OCI-LY1 (cell line): ENCODE measurements at regions not wholly inside any gene's neighbourhood (a gene's known extent, or its start where the extent isn't known, plus 50 kb on each side); places are given as distances from the start of the nearest gene placed in this dataset.

Experiments used
- H2AFZ ChIP-seq: fragments of 200-600 bp; sonication (generic), shearing (Covaris generic); 2 replicates; pipeline ENCODE4 v1.6.0; 2014; ENCODE audit warnings: antibody characterized with exemption, mild to moderate bottlenecking, low read length
- H3F3A ChIP-seq: fragments of 200-600 bp; sonication (generic), shearing (Covaris generic); 2 replicates; pipeline ENCODE4 v1.6.0; 2014; ENCODE audit warnings: mild to moderate bottlenecking, antibody characterized with exemption, low read length, moderate library complexity; ENCODE audit not compliant: insufficient read depth
- H3K27ac ChIP-seq: fragments of 200-600 bp; sonication (generic); 2 replicates; pipeline ENCODE4 v1.5.1; 2014; ENCODE audit warnings: low read length, mixed run types, mild to moderate bottlenecking, low read depth; ENCODE audit not compliant: poor library complexity, severe bottlenecking
- H3K27me3 ChIP-seq: fragments of 200-600 bp; sonication (generic); 2 replicates; pipeline ENCODE4 v1.6.0; 2014; ENCODE audit warnings: antibody characterized with exemption, mild to moderate bottlenecking, low read length, moderate library complexity; ENCODE audit not compliant: insufficient read depth
- H3K36me3 ChIP-seq: fragments of 200-600 bp; sonication (generic); 2 replicates; pipeline ENCODE4 v1.6.1; 2014; ENCODE audit warnings: mild to moderate bottlenecking, antibody characterized with exemption, low read length, moderate library complexity, mixed read lengths; ENCODE audit not compliant: insufficient read depth
- H3K4me1 ChIP-seq: fragments of 200-600 bp; sonication (generic); 2 replicates; pipeline ENCODE4 v1.5.1; 2014; ENCODE audit warnings: mild to moderate bottlenecking, low read length, moderate library complexity; ENCODE audit not compliant: insufficient read depth, severe bottlenecking
- H3K4me2 ChIP-seq: fragments of 200-600 bp; sonication (generic), shearing (Covaris generic); 2 replicates; pipeline ENCODE4 v1.6.1; 2014; ENCODE audit warnings: low read length
- H3K4me3 ChIP-seq: fragments of 200-600 bp; sonication (generic); 2 replicates; pipeline ENCODE4 v1.5.1; 2014; ENCODE audit warnings: low read length, low read depth, mild to moderate bottlenecking, mixed read lengths; ENCODE audit not compliant: poor library complexity, severe bottlenecking
- H3K79me2 ChIP-seq: fragments of 200-600 bp; shearing (Covaris generic); 2 replicates; pipeline ENCODE4 v1.6.1; 2016; ENCODE audit warnings: mixed run types, low read length, mixed read lengths; ENCODE audit not compliant: insufficient read depth
- H3K9ac ChIP-seq: fragments of 200-600 bp; sonication (generic), shearing (Covaris generic); 2 replicates; pipeline ENCODE4 v1.6.1; 2014; ENCODE audit warnings: mild to moderate bottlenecking, low read length, mixed read lengths
- H3K9me2 ChIP-seq: fragments of 200-600 bp; sonication (generic), shearing (Covaris generic); 2 replicates; pipeline ENCODE4 v1.6.1; 2014; ENCODE audit warnings: low read depth, mild to moderate bottlenecking, low read length, mixed read lengths
- H3K9me3 ChIP-seq: fragments of 200-600 bp; shearing (Covaris generic); 2 replicates; pipeline ENCODE4 v1.6.1; 2014; ENCODE audit warnings: low read length, mixed read lengths
- H4K20me1 ChIP-seq: fragments of 200-600 bp; sonication (generic), shearing (Covaris generic); 2 replicates; pipeline ENCODE4 v1.6.0; 2016; ENCODE audit warnings: mild to moderate bottlenecking, low read length; ENCODE audit not compliant: insufficient read depth
- CTCF ChIP-seq: fragments of 200-600 bp; sonication (generic), shearing (Covaris generic); IDR thresholded peaks from 2 replicates; pipeline ENCODE4 v1.5.1; 2017; ENCODE audit warnings: mild to moderate bottlenecking, antibody characterized with exemption, low read length, moderate library complexity, mixed read lengths
- EZH2 ChIP-seq: fragments of 200-600 bp; sonication (generic), shearing (Covaris generic); IDR thresholded peaks from 2 replicates; pipeline ENCODE4 v1.8.0; 2017; ENCODE audit warnings: borderline replicate concordance, mixed run types, mild to moderate bottlenecking, antibody characterized with exemption, low read length, moderate library complexity, mixed read lengths

- H3K36me3 ChIP-seq = no peaks in the 10 kb centered on the region
- no peak overlapping the region for H3K4me2 ChIP-seq
- no peaks in the 10 kb centered on the region for H3K9me3 ChIP-seq
- no peaks in the 10 kb centered on the region for H3F3A ChIP-seq
- no peak overlapping the region for H2AFZ ChIP-seq
- H3K27ac ChIP-seq = no peak overlapping the region
- H3K4me1 ChIP-seq = no peaks in the 10 kb centered on the region
- H3K9ac ChIP-seq = no peak overlapping the region
- no peak overlapping the region for H3K4me3 ChIP-seq
- no peaks in the 10 kb centered on the region for H3K27me3 ChIP-seq
- no peak for TF ChIP-seq EZH2
- no peak for TF ChIP-seq CTCF
- no peaks in the 10 kb centered on the region for H3K79me2 ChIP-seq
- no peaks in the 10 kb centered on the region for H3K9me2 ChIP-seq
- H4K20me1 ChIP-seq = no peaks in the 10 kb centered on the region
These were observed 320.0 kb upstream of the ROBO1 start for GRCh38 chr3:80087767-80088166.

- no peaks in the 10 kb centered on the region for H3K4me1 ChIP-seq
- no peak overlapping the region for H2AFZ ChIP-seq
- no peaks in the 10 kb centered on the region for H3K9me3 ChIP-seq
- no peak for TF ChIP-seq CTCF
- no peak for TF ChIP-seq EZH2
- H4K20me1 ChIP-seq = no peaks in the 10 kb centered on the region
- no peak overlapping the region for H3K4me3 ChIP-seq
- H3K9me2 ChIP-seq = no peaks in the 10 kb centered on the region
- no peak overlapping the region for H3K4me2 ChIP-seq
- H3K27ac ChIP-seq = no peak overlapping the region
- no peaks in the 10 kb centered on the region for H3K27me3 ChIP-seq
- no peak overlapping the region for H3K9ac ChIP-seq
- no peaks in the 10 kb centered on the region for H3K36me3 ChIP-seq
- no peaks in the 10 kb centered on the region for H3K79me2 ChIP-seq
- no peaks in the 10 kb centered on the region for H3F3A ChIP-seq
These were observed 318.6 kb upstream of the ROBO1 start for GRCh38 chr3:80086426-80086825.

- Histone ChIP-seq H3K79me2 (no peaks in the 10 kb centered on the region), H3K4me1 (no peaks in the 10 kb centered on the region), H3K9me2 (no peaks in the 10 kb centered on the region), H3K36me3 (no peaks in the 10 kb centered on the region), H3K27me3 (no peaks in the 10 kb centered on the region), H3K27ac (no peak overlapping the region), H2AFZ (no peak overlapping the region), H3K4me2 (no peak overlapping the region), H3K9me3 (no peaks in the 10 kb centered on the region), H3F3A (no peaks in the 10 kb centered on the region), H3K4me3 (no peak overlapping the region), H3K9ac (no peak overlapping the region), H4K20me1 (no peaks in the 10 kb centered on the region)
- no peak for TF ChIP-seq EZH2
- TF ChIP-seq CTCF = no peak
These were observed 312.1 kb upstream of the ROBO1 start for GRCh38 chr3:80079886-80080285.
